WTC11 (cell line): ENCODE measurements at regions not wholly inside any gene's neighbourhood (a gene's known extent, or its start where the extent isn't known, plus 50 kb on each side); places are given as distances from the start of the nearest gene placed in this dataset.

ENCODE experiments used
- ATAC-seq: fragments of 200-7000 bp; cut with Tn5 transposase; 2 replicates; pipeline ENCODE4 v1.10.0; 2021; ENCODE audit warnings: mild to moderate bottlenecking, moderate library complexity
- CTCF ChIA-PET: fragments of 300-600 bp; sonication (Branson Sonifier 250); formaldehyde crosslinking; loops from one replicate; lab custom pipeline; 2021; ENCODE audit warnings: antibody characterized with exemption; lab: Charles Lee
- POLR2A ChIA-PET: fragments of 350-600 bp; sonication (Branson Sonifier 250); formaldehyde crosslinking; loops from one replicate; lab custom pipeline; 2021; ENCODE audit warnings: antibody characterized with exemption; lab: Charles Lee
- DNase-seq: peaks from one replicate; pipeline ENCODE4 v3.0.0; 2021; ENCODE audit warnings: low spot score
- H3K27ac Mint-ChIP-seq: 2 replicates; pipeline ENCODE4 v1.8.0; 2021; ENCODE audit warnings: mixed read lengths
- H3K27me3 Mint-ChIP-seq: 2 replicates; pipeline ENCODE4 v1.8.0; 2021; ENCODE audit warnings: low read depth, mild to moderate bottlenecking, moderate library complexity, mixed read lengths
- H3K36me3 Mint-ChIP-seq: 2 replicates; pipeline ENCODE4 v1.8.0; 2021; ENCODE audit warnings: mixed read lengths
- H3K4me1 Mint-ChIP-seq: 2 replicates; pipeline ENCODE4 v1.8.0; 2022; ENCODE audit warnings: mixed read lengths
- H3K4me3 Mint-ChIP-seq: 2 replicates; pipeline ENCODE4 v1.8.0; 2021; ENCODE audit warnings: mild to moderate bottlenecking, moderate library complexity, mixed read lengths
- H3K9me3 Mint-ChIP-seq: 2 replicates; pipeline ENCODE4 v1.8.0; 2021; ENCODE audit warnings: mixed read lengths
- AFF4 ChIP-seq: sonication (generic); formaldehyde crosslinking; IDR thresholded peaks from 2 replicates; pipeline ENCODE4 v1.8.1; 2023; ENCODE audit warnings: mild to moderate bottlenecking, missing genetic modification reagents, borderline replicate concordance
- AR ChIP-seq: fragments of 250-450 bp; sonication (Bioruptor Pico); IDR thresholded peaks from 2 replicates; pipeline ENCODE4 v1.9.0; 2021; ENCODE audit warnings: mild to moderate bottlenecking
- ATF6 ChIP-seq: sonication (generic); formaldehyde crosslinking; IDR thresholded peaks from 2 replicates; pipeline ENCODE4 v1.8.1; 2023; ENCODE audit warnings: mild to moderate bottlenecking, missing genetic modification reagents
- CBFB ChIP-seq: sonication (generic); formaldehyde crosslinking; IDR thresholded peaks from 2 replicates; pipeline ENCODE4 v1.8.1; 2022; ENCODE audit warnings: mild to moderate bottlenecking, low read depth, missing genetic modification reagents
- CREM ChIP-seq: sonication (generic); formaldehyde crosslinking; IDR thresholded peaks from 2 replicates; pipeline ENCODE4 v1.8.1; 2022; ENCODE audit warnings: mild to moderate bottlenecking, missing genetic modification reagents, moderate library complexity
- E2F1 ChIP-seq: sonication (generic); formaldehyde crosslinking; IDR thresholded peaks from 2 replicates; pipeline ENCODE4 v1.8.0; 2022; ENCODE audit warnings: mild to moderate bottlenecking, missing genetic modification reagents
- E2F5 ChIP-seq: sonication (generic); formaldehyde crosslinking; IDR thresholded peaks from 2 replicates; pipeline ENCODE4 v1.8.1; 2022; ENCODE audit warnings: mild to moderate bottlenecking, moderate library complexity, missing genetic modification reagents
- FOXJ3 ChIP-seq: sonication (generic); formaldehyde crosslinking; IDR thresholded peaks from 2 replicates; pipeline ENCODE4 v1.9.0; 2021; ENCODE audit warnings: missing genetic modification reagents, mild to moderate bottlenecking, borderline replicate concordance
- FOXP4 ChIP-seq: sonication (generic); formaldehyde crosslinking; IDR thresholded peaks from 2 replicates; pipeline ENCODE4 v1.8.0; 2022; ENCODE audit warnings: mild to moderate bottlenecking, missing genetic modification reagents
- NFE2L1 ChIP-seq: sonication (generic); formaldehyde crosslinking; IDR thresholded peaks from 2 replicates; pipeline ENCODE4 v1.8.1; 2023; ENCODE audit warnings: missing genetic modification reagents
- NR2C2 ChIP-seq: sonication (generic); formaldehyde crosslinking; IDR thresholded peaks from 2 replicates; pipeline ENCODE4 v1.8.0; 2022; ENCODE audit warnings: mild to moderate bottlenecking, missing genetic modification reagents
- TCF7 ChIP-seq: sonication (generic); formaldehyde crosslinking; IDR thresholded peaks from 2 replicates; pipeline ENCODE4 v1.8.0; 2022; ENCODE audit warnings: mild to moderate bottlenecking, low read depth, missing genetic modification reagents, moderate library complexity
- ZNF121 ChIP-seq: sonication (generic); formaldehyde crosslinking; IDR thresholded peaks from 2 replicates; pipeline ENCODE4 v1.8.0; 2023; ENCODE audit warnings: missing genetic modification reagents
- ZNF423 ChIP-seq: fragments of 250-450 bp; sonication (Bioruptor Pico); IDR thresholded peaks from 2 replicates; pipeline ENCODE4 v2.1.2; 2022; ENCODE audit warnings: mild to moderate bottlenecking, moderate library complexity
- ZNF671 ChIP-seq: fragments of 250-450 bp; sonication (Bioruptor Pico); IDR thresholded peaks from 2 replicates; pipeline ENCODE4 v1.8.0; 2021; ENCODE audit warnings: mild to moderate bottlenecking

GRCh38 chr7:159210581-159211235 lies 66.0 kb upstream of the VIPR2 start:
- no peaks in the 10 kb centered on the region for H3K27me3 Mint-ChIP-seq
- TF ChIP-seq FOXJ3 (CRISPR knock-in tag), result no peak
- TF ChIP-seq CBFB (CRISPR knock-in tag), result no peak
- no peak for TF ChIP-seq NR2C2
- TF ChIP-seq CREM (CRISPR knock-in tag), result no peak
- TF ChIP-seq ZNF121, result no peak
- TF ChIP-seq FOXP4 (CRISPR knock-in tag), result no peak
- TF ChIP-seq TCF7, result no peak
- TF ChIP-seq E2F1 (CRISPR knock-in tag), result no peak
- TF ChIP-seq ZNF423, result no peak
- no peak for TF ChIP-seq ZNF671 (CRISPR knock-in tag)
- no peak for TF ChIP-seq AFF4
- no peak for TF ChIP-seq E2F5 (CRISPR knock-in tag)
- TF ChIP-seq ATF6 (CRISPR knock-in tag), result no peak
- TF ChIP-seq NFE2L1 (CRISPR knock-in tag), result no peak
- TF ChIP-seq AR, result no peak
- H3K9me3 Mint-ChIP-seq, result no peaks in the 10 kb centered on the region
- no peaks in the 10 kb centered on the region for H3K4me1 Mint-ChIP-seq
- ATAC-seq (no peak), DNase-seq (no peak)
- POLR2A ChIA-PET, result no interaction called here
- CTCF ChIA-PET, result no interaction called here
- H3K36me3 Mint-ChIP-seq, result no peaks in the 10 kb centered on the region
- no peak overlapping the region for H3K27ac Mint-ChIP-seq
- no peak overlapping the region for H3K4me3 Mint-ChIP-seq
